ENCODE measurements at regions not wholly inside any gene's neighbourhood (a gene's known extent, or its start where the extent isn't known, plus 50 kb on each side); places are given as distances from the start of the nearest gene placed in this dataset.

- no peak for TF ChIP-seq POLR2A (IDR thresholded peaks at IDR 0.05)
- no peak for TF ChIP-seq CTCF (IDR thresholded peaks at IDR 0.05)
- TF ChIP-seq POLR2AphosphoS5 (IDR thresholded peaks at IDR 0.05): no peak
Observed at GRCh38 chr11:91850021-91850420, 374.6 kb upstream of the FAT3 start.
